ENCODE measurements at regions not wholly inside any gene's neighbourhood (a gene's known extent, or its start where the extent isn't known, plus 50 kb on each side); places are given as distances from the start of the nearest gene placed in this dataset.
"Not testable (repeated sequence)": the region's sequence is repeated elsewhere in the genome, so short reads cannot be mapped to it uniquely, and the experiment has no call there.

- not testable (repeated sequence) for H3K36me3 ChIP-seq (ENCODE audit: insufficient read depth); H3K27me3 ChIP-seq (ENCODE audit: insufficient read depth, low read depth); H3K4me1 ChIP-seq (ENCODE audit: low read depth, poor library complexity, severe bottlenecking); H4K20me1 ChIP-seq (ENCODE audit: insufficient read depth); H3K4me3 ChIP-seq (IDR thresholded peaks at IDR 0.05; ENCODE audit: insufficient read depth, low read depth, low read length)
- Histone ChIP-seq H3K27ac (peak overlapping the region; percentile 92), H2AFZ (ENCODE audit: low read depth) (peak overlapping the region; percentile 76), H3K4me2 (peak overlapping the region; percentile 36), H3K79me2 (ENCODE audit: insufficient read depth, low read depth) (peaks cover 11% of the 10 kb centered on the region), H3K9ac (peak overlapping the region; percentile 74)
These were observed 62.6 kb upstream of the CDR2 start for GRCh38 chr16:22436823-22437652.

- H3K27ac ChIP-seq = peak overlapping the region; percentile 92
- H3K4me1 ChIP-seq (ENCODE audit: low read depth, poor library complexity, severe bottlenecking); H3K4me3 ChIP-seq (IDR thresholded peaks at IDR 0.05; ENCODE audit: insufficient read depth, low read depth, low read length); H4K20me1 ChIP-seq (ENCODE audit: insufficient read depth); H3K36me3 ChIP-seq (ENCODE audit: insufficient read depth); H3K27me3 ChIP-seq (ENCODE audit: insufficient read depth, low read depth): not testable (repeated sequence)
- peak overlapping the region; percentile 74 for H3K9ac ChIP-seq
- peaks cover 11% of the 10 kb centered on the region for H3K79me2 ChIP-seq (ENCODE audit: insufficient read depth, low read depth)
- peak overlapping the region; percentile 36; the same call in 1 of the 2 replicates for H3K4me2 ChIP-seq
- H2AFZ ChIP-seq (ENCODE audit: low read depth) = peak overlapping the region; percentile 76; the same call in 1 of the 2 replicates
These were observed 62.0 kb upstream of the CDR2 start for GRCh38 chr16:22436326-22436822.

GRCh38 chr16:22431314-22431713 is 56.9 kb upstream of the CDR2 start:
- not testable (repeated sequence) for H3K36me3 ChIP-seq (ENCODE audit: insufficient read depth); H4K20me1 ChIP-seq (ENCODE audit: insufficient read depth); H2AFZ ChIP-seq (ENCODE audit: low read depth); H3K79me2 ChIP-seq (ENCODE audit: insufficient read depth, low read depth); H3K4me3 ChIP-seq (IDR thresholded peaks at IDR 0.05; ENCODE audit: insufficient read depth, low read depth, low read length); H3K4me2 ChIP-seq; H3K27ac ChIP-seq; H3K27me3 ChIP-seq (ENCODE audit: insufficient read depth, low read depth); H3K9ac ChIP-seq; H3K4me1 ChIP-seq (ENCODE audit: low read depth, poor library complexity, severe bottlenecking)

GRCh38 chr16:22428654-22429053 is 54.2 kb upstream of the CDR2 start:
- Histone ChIP-seq H2AFZ (ENCODE audit: low read depth) (no peak overlapping the region), H3K27me3 (ENCODE audit: insufficient read depth, low read depth) (no peaks in the 10 kb centered on the region), H3K4me2 (no peak overlapping the region), H3K4me1 (ENCODE audit: low read depth, poor library complexity, severe bottlenecking) (no peaks in the 10 kb centered on the region), H3K36me3 (ENCODE audit: insufficient read depth) (peaks cover 7% of the 10 kb centered on the region; the same call in 1 of the 2 replicates), H3K4me3 (IDR thresholded peaks at IDR 0.05; ENCODE audit: insufficient read depth, low read depth, low read length) (no peak overlapping the region), H4K20me1 (ENCODE audit: insufficient read depth) (no peaks in the 10 kb centered on the region), H3K79me2 (ENCODE audit: insufficient read depth, low read depth) (no peaks in the 10 kb centered on the region), H3K27ac (no peak overlapping the region), H3K9ac (no peak overlapping the region)
- TF ChIP-seq CTCF (conservative IDR thresholded peaks at IDR 0.05; ENCODE audit: low read depth, low read length) = no peak

- Histone ChIP-seq H3K27ac (no peak overlapping the region), H3K4me2 (no peak overlapping the region), H3K9ac (no peak overlapping the region), H3K27me3 (ENCODE audit: insufficient read depth, low read depth) (no peaks in the 10 kb centered on the region), H3K79me2 (ENCODE audit: insufficient read depth, low read depth) (no peaks in the 10 kb centered on the region), H3K4me1 (ENCODE audit: low read depth, poor library complexity, severe bottlenecking) (no peaks in the 10 kb centered on the region), H4K20me1 (ENCODE audit: insufficient read depth) (no peaks in the 10 kb centered on the region), H3K36me3 (ENCODE audit: insufficient read depth) (peaks cover 7% of the 10 kb centered on the region; the same call in 1 of the 2 replicates), H2AFZ (ENCODE audit: low read depth) (no peak overlapping the region), H3K4me3 (IDR thresholded peaks at IDR 0.05; ENCODE audit: insufficient read depth, low read depth, low read length) (no peak overlapping the region)
- TF ChIP-seq CTCF (conservative IDR thresholded peaks at IDR 0.05; ENCODE audit: low read depth, low read length) = no peak
These were observed 53.1 kb upstream of the CDR2 start for GRCh38 chr16:22427556-22427955.

- H3K79me2 ChIP-seq (ENCODE audit: insufficient read depth, low read depth) = no peaks in the 10 kb centered on the region
- peaks cover 7% of the 10 kb centered on the region; the same call in 1 of the 2 replicates for H3K36me3 ChIP-seq (ENCODE audit: insufficient read depth)
- no peak overlapping the region for H3K27ac ChIP-seq
- no peak for TF ChIP-seq CTCF (conservative IDR thresholded peaks at IDR 0.05; ENCODE audit: low read depth, low read length)
- H3K9ac ChIP-seq = no peak overlapping the region
- no peak overlapping the region for H3K4me2 ChIP-seq
- H3K4me1 ChIP-seq (ENCODE audit: low read depth, poor library complexity, severe bottlenecking) = no peaks in the 10 kb centered on the region
- H4K20me1 ChIP-seq (ENCODE audit: insufficient read depth) = no peaks in the 10 kb centered on the region
- H2AFZ ChIP-seq (ENCODE audit: low read depth) = no peak overlapping the region
- H3K4me3 ChIP-seq (IDR thresholded peaks at IDR 0.05; ENCODE audit: insufficient read depth, low read depth, low read length) = no peak overlapping the region
- H3K27me3 ChIP-seq (ENCODE audit: insufficient read depth, low read depth) = no peaks in the 10 kb centered on the region
These were observed 51.4 kb upstream of the CDR2 start for GRCh38 chr16:22425847-22426246.
